HEK293 (cell line): ENCODE measurements at regions not wholly inside any gene's neighbourhood (a gene's known extent, or its start where the extent isn't known, plus 50 kb on each side); places are given as distances from the start of the nearest gene placed in this dataset.
"Not testable (repeated sequence)": the region's sequence is repeated elsewhere in the genome, so short reads cannot be mapped to it uniquely, and the experiment has no call there.

ENCODE experiments used
- CTCF ChIP-seq: fragments of 450-650 bp; formaldehyde crosslinking; IDR thresholded peaks from 2 replicates; pipeline ENCODE4 v1.5.1; 2016; ENCODE audit warnings: missing biosample characterization, missing genetic modification characterization
- REST ChIP-seq: fragments of 450-650 bp; formaldehyde crosslinking; IDR thresholded peaks from 2 replicates; pipeline ENCODE4 v1.5.1; 2016; ENCODE audit warnings: missing biosample characterization, missing genetic modification characterization
- ZBTB17 ChIP-seq: fragments of 450-650 bp; formaldehyde crosslinking; IDR thresholded peaks from 2 replicates; pipeline ENCODE4 v1.5.1; 2016; ENCODE audit warnings: missing biosample characterization, missing genetic modification characterization
- ZBTB7A ChIP-seq: fragments of 450-650 bp; formaldehyde crosslinking; IDR thresholded peaks from 2 replicates; pipeline ENCODE4 v1.5.1; 2016; ENCODE audit warnings: low read depth, missing biosample characterization, missing genetic modification characterization

GRCh38 chr13:75175097-75175496 lies 306.9 kb downstream of the TBC1D4 start:
- not testable (repeated sequence) for TF ChIP-seq CTCF (tag by site-specific recombination); ZBTB17; ZBTB7A (tag by site-specific recombination); REST (tag by site-specific recombination)
